HG02763 (cell line): ENCODE measurements at regions not wholly inside any gene's neighbourhood (a gene's known extent, or its start where the extent isn't known, plus 50 kb on each side); places are given as distances from the start of the nearest gene placed in this dataset.

Experiments used
- ATAC-seq: cut with Tn5 transposase; IDR thresholded peaks from one replicate; pipeline ENCODE4 v1.9.1; 2021; ENCODE audit warnings: mild to moderate bottlenecking, moderate library complexity; ENCODE audit not compliant: unreplicated experiment

GRCh38 chr15:39286706-39287105 is 294.2 kb upstream of the THBS1 start:
- no peak for ATAC-seq

GRCh38 chr15:39287322-39288195 is 293.3 kb upstream of the THBS1 start:
- ATAC-seq: no peak

GRCh38 chr15:39290711-39291435 is 290.0 kb upstream of the THBS1 start:
- no peak for ATAC-seq

DNA sequence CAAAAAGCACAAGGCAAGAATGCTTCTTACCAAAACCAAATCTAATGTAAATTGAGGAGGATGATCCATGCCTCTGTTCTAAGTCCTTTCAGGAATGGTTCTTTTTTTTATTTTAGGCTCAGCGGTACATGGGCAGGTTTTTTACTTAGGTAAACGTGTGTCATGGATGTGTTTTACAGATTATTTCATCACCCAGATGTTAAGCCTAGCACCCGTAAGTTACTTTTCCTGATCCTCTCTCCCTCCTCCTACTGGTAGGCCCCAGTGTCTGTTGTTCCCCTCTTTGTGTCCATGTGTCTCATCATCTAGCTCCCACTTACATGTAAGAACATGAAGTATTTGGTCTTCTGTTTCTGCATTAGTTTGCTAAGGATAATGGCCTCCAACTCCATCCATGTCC is 289.2 kb upstream of the THBS1 start:
- no peak for ATAC-seq

- ATAC-seq: no peak
Measured at GRCh38 chr15:39296955-39297354, 283.9 kb upstream of the THBS1 start.

- no peak for ATAC-seq
Measured at GRCh38 chr15:39298271-39298962, 282.5 kb upstream of the THBS1 start.

DNA sequence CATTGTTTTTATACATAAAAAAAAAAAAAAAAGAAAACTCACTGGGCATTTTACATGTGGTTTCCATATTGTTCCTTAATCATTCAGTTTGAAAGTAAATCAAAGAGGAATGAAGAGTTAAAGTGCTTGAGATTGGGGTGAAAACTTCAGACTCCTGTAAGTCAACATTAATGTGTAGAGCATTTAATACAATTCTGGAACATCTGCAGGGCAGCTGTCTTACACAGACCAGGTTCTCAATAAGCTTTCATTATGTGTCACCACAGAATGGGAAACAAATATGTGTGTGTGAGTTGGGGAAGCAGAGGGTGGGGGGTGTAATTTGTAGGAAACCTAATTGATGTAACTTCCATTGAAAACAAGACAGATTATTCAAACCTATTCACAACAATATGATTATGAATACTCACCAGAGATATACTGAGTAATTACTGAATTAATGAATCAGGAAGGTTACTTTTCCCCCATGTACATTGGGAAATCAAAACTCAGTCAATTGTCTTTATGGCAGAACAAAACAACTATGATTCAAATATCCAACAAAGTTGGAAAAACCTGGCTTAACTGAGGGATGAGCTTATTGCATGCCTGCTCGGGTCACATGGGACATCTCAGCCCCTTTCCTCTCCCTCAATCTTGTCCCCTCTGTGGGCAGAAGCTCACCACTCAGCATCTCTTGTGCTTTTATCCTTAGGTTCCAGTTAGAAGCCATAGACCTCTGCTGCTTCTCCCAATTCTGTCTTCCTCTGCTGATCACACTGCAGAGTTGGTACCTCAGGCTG is 281.2 kb upstream of the THBS1 start:
- no peak for ATAC-seq

- ATAC-seq: no peak
Measured at GRCh38 chr15:39300451-39301153, 280.3 kb upstream of the THBS1 start.

GRCh38 chr15:39301589-39301999 is 279.3 kb upstream of the THBS1 start:
- no peak for ATAC-seq

DNA sequence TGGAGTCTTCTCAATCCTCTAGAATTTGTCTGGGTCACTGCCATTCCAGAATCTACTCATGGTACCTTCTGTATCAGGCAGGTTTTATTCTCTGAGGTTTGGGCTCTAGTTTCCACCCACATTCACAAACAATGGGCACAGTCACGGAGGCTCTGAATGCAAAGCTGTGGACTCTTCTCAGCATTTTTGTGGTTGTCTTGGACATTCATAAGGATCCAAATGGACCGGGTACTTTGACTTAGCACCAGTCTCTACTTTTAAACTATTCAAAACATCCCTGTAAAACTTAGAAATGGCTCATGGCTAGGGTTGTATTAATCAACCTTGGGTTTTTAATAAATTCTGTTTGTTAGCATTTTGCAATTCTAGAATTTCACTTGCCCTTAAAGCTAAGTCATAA is 277.9 kb upstream of the THBS1 start:
- no peak for ATAC-seq

GRCh38 chr15:39304201-39304841 is 276.6 kb upstream of the THBS1 start:
- no peak for ATAC-seq

- no peak for ATAC-seq
Measured at GRCh38 chr15:39304931-39305728, 275.7 kb upstream of the THBS1 start.

GRCh38 chr15:39310633-39311032 is 270.2 kb upstream of the THBS1 start:
- no peak for ATAC-seq

- ATAC-seq: no peak
Measured at GRCh38 chr15:39312984-39313383, 267.9 kb upstream of the THBS1 start.

- ATAC-seq: no peak
Measured at GRCh38 chr15:39313467-39313866, 267.4 kb upstream of the THBS1 start.

DNA sequence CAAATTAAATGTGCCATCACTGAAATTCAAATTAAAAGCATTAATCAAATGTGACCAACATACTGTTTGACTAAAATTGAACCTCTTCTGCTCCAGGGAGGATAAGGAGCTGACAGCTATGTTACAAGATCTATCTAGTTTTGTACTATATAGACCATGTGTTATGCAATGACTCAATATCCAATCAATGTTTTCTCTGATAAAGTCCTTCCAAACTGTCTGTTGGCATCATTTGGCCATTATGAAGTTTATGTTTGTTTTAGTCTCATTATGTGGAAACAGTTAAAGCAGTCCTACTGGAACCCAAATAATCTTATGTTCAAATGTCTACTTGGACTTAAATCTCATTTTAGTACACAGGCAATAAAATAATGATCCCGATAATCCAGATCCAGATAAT is 267.0 kb upstream of the THBS1 start:
- ATAC-seq: no peak

GRCh38 chr15:39315206-39315850 is 265.6 kb upstream of the THBS1 start:
- no peak for ATAC-seq

DNA sequence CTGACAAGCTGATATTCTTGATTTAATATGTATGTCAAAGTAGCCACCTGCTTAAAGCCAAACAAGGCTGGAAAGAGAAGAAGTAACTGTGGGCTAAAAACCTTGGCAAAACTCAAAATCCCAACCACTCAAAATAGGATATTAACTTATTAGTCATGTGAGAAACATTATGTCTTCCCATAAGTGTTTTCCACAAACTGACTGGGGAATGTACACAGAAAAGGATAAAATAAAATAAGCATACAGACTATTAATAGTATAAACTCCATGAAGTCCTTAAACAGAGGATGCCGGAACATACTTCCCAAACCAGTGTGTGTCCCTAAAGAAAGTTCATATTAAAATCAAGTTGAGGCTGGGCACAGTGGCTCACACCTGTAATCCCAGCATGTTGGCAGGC is 263.7 kb upstream of the THBS1 start:
- ATAC-seq: no peak
